GM18867 (cell line): ENCODE measurements at regions not wholly inside any gene's neighbourhood (a gene's known extent, or its start where the extent isn't known, plus 50 kb on each side); places are given as distances from the start of the nearest gene placed in this dataset.

Experiments
- ATAC-seq: cut with Tn5 transposase; IDR thresholded peaks from one replicate; pipeline ENCODE4 v1.9.1; 2021; ENCODE audit warnings: mild to moderate bottlenecking, moderate library complexity; ENCODE audit not compliant: unreplicated experiment

DNA sequence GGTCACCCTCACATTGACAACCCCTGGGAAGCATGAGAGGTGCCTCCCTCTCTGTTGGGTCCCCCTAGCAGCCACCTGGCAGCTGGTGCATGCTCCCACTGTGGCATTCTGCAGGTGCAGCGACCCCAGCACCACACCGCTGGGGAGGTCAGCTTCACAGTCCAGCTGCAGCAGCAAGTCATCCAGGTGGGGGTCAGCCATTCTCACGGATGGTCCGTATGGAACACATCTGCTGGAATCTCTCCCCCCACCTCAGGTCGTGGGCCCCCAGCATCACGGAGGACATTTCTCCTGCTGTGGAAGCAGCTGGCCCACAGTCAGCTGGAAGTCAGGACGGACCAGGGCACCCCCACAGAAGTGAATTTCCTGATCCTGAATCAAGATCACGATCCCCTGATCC is 201.3 kb downstream of the COG6 start:
- no peak for ATAC-seq

- no peak for ATAC-seq
These were observed 203.3 kb downstream of the COG6 start for GRCh38 chr13:39858794-39859193.

DNA sequence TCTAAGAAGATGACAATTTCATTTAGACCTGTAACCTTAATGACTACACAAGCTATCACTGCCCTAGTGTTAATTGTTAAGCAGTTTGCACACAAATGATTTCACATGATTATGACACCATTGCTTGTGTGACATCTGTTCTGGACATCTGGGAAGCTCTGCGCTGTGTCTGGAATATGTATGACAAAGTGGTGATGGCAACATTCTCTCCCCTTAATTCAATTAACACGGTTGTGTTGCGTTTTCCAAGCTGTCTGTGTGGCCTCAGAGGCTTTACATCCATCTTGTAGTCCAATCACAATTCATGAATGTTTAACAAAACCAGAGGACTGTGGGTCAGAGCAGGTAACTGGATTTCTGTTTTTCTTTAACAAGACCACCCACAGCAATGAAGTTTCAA is 204.4 kb downstream of the COG6 start:
- no peak for ATAC-seq

DNA sequence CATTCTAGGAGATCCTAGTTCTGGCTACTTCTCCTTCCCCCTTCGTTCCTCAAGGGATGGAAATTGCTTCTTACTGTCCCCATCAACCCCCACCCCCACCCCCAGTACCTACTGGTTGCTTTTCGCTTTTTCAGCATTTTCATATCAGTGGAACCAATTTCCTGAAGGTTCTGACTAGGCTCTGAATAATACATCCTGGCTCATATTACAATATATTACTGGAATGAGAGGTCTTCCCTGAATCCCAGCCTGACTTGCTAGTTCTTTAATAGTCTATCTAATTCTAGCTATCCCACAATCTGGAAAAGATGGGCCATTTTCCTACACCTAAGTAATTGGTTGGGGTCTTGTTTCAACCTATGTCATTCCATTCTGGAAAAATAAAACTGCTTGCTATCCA is 207.4 kb downstream of the COG6 start:
- no peak for ATAC-seq

- no peak for ATAC-seq
These were observed 208.8 kb downstream of the COG6 start for GRCh38 chr13:39864221-39864620.

DNA sequence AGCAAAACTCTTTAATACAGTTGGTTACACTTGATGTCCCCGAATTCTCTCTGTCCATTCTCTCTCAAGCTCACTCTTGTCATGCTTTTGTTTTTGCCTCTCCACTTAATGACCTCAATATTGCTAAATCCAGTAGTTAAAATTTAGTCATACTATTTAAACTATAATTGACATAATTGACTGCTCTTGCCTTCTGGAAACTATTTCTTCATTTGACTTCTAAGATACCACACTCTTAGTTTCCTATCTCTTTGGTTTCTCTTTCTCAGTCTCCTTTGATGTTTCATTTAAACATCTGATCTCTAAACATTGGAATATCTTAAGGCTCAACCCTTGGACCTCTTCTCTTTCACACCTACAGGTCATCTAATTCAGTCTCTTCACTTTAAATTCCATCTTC is 211.3 kb downstream of the COG6 start:
- ATAC-seq: no peak

GRCh38 chr13:39867807-39868206 is 212.3 kb downstream of the COG6 start:
- ATAC-seq: no peak

DNA sequence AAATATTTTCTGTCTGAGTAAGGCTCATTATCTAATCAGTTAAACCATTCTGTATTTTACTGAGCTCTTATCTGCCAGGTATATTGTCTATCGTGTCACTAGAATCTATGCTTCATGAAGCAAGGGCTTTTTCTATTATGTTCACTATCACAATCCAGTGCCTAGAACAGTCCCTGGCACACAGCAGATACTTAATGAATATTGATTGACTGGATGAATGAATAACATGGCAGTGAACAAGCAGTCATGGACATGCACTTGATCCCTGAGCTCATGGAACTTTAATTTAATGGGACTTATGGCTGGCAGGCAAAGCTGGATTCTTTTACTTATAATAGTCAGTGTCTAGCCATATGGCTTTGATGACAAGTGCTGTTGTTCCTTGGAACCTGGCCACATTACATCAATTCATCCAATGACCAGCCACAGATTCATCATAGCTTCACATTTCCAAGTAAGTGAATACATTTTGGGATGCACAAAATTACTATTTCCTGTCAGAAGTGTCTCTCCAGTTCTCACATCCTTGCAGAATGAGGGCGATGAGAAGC is 214.8 kb downstream of the COG6 start:
- ATAC-seq: no peak

- no peak for ATAC-seq
These were observed 219.0 kb downstream of the COG6 start for GRCh38 chr13:39874331-39875053.

DNA sequence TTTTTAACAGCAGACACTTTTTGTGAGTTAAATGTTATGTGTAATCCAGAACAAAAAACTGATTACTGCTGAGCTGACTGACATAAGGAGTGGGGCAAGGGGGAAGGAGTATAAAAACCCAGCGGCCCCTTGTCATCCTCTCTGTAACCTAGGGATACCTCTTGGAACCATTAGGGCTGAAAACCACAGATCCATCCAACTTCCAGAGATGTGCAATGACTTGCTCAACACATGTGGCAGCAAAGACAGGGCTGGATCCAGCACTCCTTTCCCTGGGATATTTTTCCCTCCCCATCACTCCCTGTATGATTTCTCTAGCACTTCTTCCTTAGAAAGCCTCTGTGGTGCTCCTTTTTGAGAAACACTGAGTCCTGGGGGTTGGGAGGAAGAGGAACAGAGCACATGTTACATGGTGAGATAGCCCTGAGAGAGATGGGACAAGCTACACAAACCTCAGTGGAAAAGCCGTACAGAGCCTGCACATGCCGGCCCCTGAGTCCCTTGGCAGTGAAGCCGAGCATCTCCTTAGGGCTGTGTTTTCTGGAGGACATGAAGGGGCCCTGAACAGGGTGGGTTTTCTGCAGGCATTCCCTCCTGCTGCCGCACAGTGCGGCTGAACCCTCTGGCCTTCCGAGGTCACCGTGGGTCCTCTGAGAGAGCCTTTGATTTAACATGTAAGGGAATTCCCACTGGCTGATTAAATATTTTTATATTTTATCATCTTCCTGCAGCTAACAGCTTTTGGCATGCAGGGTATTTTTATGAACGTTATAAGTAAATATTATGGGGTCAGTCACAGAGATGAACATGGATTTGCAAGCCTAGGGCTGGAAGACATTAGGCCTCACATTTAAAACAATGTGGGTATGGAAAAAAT is 219.9 kb downstream of the COG6 start:
- ATAC-seq: no peak

- ATAC-seq: no peak
These were observed 220.8 kb downstream of the COG6 start for GRCh38 chr13:39876258-39876657.

DNA sequence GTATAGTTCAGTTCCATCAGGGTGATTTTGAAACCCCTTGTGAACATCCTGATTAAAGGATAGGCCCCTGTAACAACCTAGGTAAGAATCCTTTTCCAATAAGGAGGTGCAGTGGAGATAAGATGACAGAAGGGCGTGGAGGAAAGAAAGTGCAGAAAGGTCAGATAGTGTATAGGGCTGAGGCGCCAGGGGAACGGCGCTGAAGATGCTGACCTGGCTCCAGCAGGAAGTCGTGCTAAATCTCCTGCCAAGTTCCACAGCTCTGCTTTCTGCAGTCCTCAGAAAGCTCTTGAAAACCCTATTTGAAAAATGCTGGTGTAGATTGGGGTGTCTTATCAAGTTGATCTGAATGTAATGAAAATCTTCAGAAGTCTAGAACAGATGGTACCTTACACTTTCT is 221.7 kb downstream of the COG6 start:
- ATAC-seq: no peak

- no peak for ATAC-seq
These were observed 224.0 kb downstream of the COG6 start for GRCh38 chr13:39879286-39880035.

GRCh38 chr13:39881383-39881782 is 225.9 kb downstream of the COG6 start:
- ATAC-seq: no peak

- ATAC-seq: no peak
These were observed 226.4 kb downstream of the COG6 start for GRCh38 chr13:39881887-39882286.

DNA sequence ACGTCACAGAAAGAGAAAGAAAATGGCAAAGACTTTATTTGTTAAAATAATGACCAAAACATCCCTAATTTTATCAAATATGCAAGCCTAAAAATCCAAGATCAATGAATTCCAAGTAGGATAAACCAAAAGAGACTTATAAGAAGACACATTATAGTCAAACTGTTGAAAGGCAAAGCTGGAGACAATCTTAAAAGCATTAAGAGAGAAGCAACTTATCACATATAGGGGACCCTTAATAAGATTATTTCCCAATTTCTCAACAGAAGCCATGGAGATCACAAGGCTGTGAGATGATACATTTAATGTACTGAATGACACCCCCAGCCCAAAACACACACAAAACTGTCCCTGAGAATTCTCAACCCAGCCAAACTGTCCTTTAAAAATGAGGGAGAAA is 228.7 kb downstream of the COG6 start:
- ATAC-seq: no peak

GRCh38 chr13:39886336-39886735 is 230.9 kb downstream of the COG6 start:
- ATAC-seq: no peak

GRCh38 chr13:39887387-39887786 is 231.9 kb downstream of the COG6 start:
- ATAC-seq: no peak

DNA sequence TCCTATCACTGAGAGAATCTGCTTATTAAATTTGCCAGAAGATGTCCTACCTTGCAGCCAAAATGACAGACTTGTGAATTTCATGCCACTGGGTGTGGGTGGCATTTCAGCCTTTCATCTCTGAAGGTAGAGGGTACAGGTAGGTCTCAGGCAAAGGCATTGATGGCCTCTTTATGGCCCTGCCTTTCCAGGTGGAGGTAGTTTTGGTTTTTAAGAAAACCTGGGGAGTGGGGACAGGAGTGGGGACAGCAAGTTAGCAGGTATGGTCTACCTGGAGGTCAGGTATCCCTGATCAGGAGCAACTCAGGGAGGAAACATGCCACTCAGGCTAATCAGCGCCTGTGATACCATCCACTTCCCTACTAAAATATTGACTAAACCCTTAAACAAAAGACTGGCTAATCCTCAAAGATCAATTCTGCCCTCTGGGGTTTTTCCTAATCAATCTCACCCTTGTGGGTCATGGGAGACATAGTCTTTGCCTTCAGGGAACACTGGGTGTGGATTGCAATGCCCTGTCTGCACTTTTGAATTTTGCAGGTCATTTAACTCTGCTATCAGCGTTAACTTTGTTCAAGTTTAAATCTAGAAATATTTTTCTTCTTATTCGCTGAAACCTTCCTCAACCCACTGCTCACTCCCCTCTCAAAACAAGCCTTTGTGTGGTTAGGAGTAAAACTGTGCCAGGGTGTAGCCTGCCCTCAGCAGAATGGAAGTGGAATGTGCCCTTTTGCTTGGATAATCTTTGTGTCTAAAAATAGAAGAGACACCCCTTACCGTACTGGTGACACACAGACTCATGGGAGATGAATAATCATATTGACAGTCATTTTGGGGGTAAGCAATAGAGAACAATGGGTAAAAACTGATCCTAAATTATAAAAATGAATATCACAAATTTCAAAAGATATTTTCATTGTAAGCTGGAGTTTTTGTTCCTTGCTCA is 233.7 kb downstream of the COG6 start:
- no peak for ATAC-seq

- no peak for ATAC-seq
These were observed 235.1 kb downstream of the COG6 start for GRCh38 chr13:39890537-39890936.
